ENCODE measurements at regions not wholly inside any gene's neighbourhood (a gene's known extent, or its start where the extent isn't known, plus 50 kb on each side); places are given as distances from the start of the nearest gene placed in this dataset.
"Not testable (repeated sequence)": the region's sequence is repeated elsewhere in the genome, so short reads cannot be mapped to it uniquely, and the experiment has no call there.

GRCh38 chr6:157727629-157728182 is 95.3 kb upstream of the SNX9 start:
- DNase-seq (ENCODE audit: low read depth) = no peak

DNA sequence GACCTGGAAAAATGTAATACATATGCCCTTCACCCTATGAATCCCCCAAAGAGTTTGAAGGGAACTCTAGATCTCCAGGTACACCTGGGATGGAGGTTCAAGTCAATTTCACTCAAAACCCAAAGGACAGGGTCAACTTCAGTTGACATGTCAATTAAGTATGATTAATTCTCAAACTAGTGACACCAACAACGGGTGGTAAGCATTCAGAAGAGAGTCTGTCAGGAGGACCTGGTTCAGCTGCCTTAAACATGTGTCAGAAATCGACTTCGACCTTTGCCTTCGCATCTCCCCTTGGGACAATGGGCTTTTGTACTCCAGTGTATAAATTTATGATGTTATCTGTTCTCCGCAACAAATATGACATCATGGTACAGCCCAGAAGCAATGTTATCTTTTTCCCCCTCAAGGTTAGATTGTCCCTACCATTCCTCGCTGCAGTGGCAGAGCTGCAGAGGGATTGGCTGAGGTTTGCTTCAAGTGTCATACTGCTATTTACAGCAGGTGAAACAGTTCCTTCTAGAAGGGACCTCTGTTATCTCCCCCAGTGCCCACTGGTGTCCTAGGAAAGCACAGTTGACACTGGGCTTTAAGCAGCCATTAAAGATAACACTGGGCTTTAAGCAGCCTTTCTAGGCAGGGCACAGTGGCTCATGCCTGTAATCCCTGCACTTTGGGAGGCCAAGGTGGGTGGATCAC is 94.7 kb upstream of the SNX9 start:
- DNase-seq (ENCODE audit: low read depth) = no peak

DNA sequence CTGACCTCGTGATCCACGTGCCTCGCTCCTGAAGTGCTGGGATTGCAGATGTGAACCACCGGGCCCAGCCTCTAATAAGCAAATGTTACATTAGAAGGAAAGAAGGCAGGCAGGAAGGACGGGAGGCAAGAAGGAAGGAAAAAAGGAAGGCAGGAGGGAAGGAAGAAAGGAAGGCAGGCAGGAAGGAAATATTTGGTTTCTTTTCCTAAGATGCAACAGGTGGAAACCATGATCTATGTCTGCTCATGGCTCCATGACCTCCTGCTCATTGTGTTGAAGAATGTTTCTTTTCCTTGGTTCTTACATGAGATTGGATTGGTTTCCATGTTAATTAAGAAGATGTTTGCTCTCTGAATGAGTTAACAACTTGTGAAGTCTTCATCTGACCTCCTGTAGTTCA is 91.8 kb upstream of the SNX9 start:
- DNase-seq (ENCODE audit: low read depth) = no peak

DNA sequence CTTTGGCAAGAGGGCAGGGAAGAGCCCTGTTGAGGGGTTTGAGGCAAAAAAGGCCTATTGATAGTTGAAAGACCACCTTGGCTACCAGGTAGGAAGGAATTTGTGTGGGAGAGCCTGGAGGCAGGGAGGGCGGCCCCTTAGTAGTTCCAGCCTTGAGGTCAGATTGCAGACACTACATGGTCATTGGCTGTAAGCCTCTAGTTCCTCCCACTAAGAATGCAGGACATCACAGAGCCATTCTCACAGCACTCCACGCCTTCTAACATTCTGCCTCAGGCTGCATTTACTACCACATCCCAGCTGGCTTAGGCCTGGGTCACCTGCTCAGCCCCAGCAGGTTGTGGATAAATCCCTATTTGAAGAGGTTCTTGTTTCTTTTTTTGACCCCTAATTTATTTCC is 91.0 kb upstream of the SNX9 start:
- DNase-seq (ENCODE audit: low read depth) = no peak

DNA sequence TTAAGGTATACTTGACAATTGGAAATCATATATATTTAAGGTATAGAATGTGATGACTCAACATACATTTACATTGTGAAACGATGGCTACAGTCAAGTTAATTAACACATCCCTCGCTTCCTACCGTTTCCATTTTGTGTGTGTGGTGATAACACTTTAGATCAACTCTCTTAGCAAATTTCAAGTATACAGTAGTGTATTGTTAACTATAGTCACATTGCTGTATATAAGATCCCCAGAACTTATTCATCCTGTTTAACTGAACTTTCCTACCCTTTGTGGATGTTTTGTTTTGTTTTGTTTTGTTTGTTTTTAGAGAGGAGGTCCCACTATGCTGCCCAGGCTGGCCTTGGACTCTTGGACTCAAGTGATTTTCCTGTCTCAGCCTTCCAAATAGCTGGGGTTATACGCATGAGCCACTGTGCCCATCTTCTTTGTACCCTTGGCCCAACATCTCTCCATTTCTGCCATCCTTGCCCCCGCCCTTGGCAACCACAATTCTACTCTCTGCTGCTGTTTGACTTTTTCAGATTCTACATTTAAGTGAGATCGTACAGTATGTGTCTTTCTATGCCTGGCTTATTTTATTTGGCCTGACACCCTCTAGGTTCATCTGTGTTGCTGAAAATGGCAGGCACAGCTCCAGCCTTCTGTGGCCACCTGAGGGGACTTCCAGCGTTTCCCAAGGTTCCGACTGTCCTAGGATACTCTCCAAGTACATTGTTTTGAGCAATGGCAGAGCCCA is 90.5 kb upstream of the SNX9 start:
- no peak for DNase-seq (ENCODE audit: low read depth)

GRCh38 chr6:157736555-157736954 is 86.5 kb upstream of the SNX9 start:
- not testable (repeated sequence) for DNase-seq (ENCODE audit: low read depth)

- no peak for DNase-seq (ENCODE audit: low read depth)
These were observed 81.6 kb upstream of the SNX9 start for GRCh38 chr6:157741321-157741947.

GRCh38 chr6:157741948-157742556 is 81.0 kb upstream of the SNX9 start:
- no peak for DNase-seq (ENCODE audit: low read depth)

DNA sequence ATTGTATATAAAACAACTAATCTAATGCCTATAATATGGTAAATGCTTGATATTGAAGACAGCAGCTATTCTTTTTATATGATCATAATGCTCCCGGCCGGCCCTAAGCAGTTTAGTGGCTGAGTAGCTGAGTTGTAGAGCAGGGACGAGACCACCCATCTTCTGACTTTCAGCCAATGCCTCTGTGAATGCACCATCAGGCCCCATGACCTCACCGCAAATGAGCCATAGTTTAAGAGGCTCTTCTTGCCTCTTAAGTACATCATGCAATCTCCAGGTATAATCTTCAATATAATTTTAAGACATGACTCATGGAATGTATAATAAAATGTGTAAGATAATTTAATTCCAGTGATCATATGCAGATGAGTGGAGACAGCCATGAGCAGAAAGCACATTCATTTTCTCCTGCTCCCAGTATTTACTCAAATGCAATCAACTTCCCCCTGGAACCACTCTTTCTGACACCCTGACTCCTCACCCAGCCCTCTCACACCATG is 78.9 kb upstream of the SNX9 start:
- DNase-seq (ENCODE audit: low read depth) = no peak

GRCh38 chr6:157746897-157747296 is 76.1 kb upstream of the SNX9 start:
- no peak for DNase-seq (ENCODE audit: low read depth)

- DNase-seq (ENCODE audit: low read depth) = no peak
These were observed 75.7 kb upstream of the SNX9 start for GRCh38 chr6:157747370-157747769.

DNA sequence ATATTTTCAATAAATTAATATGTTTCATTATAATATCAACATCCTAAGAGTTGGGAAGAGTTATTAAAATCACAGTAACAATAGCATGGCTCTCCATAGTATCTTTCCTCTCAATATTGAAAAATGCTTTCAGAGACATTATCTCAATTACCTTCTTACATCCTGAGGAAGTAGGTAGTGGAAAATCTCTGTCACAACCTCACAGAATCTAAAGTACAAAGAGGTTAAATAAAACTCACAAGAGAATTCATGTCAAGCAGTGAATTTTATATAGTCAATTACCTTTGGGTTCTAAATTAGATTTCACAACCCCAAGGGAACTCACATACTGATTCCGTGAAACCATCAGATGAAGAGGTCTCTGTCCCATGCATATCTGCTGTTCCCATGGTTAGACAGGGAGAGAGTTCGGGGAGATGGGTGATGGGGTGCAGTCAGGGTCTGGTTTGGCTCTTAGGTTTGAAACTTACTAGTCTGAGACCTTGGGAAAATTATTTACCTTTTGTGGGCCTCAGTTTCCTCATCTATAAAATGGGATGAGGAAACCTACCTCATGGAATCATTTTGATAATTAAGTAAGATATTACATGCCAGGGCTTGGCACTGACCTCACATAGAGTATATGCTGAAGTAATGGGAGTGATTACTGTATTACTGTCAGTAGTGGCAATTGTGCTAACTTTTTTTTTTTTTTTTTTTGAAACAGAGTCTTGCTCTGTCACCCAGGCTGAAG is 74.0 kb upstream of the SNX9 start:
- no peak for DNase-seq (ENCODE audit: low read depth)

DNA sequence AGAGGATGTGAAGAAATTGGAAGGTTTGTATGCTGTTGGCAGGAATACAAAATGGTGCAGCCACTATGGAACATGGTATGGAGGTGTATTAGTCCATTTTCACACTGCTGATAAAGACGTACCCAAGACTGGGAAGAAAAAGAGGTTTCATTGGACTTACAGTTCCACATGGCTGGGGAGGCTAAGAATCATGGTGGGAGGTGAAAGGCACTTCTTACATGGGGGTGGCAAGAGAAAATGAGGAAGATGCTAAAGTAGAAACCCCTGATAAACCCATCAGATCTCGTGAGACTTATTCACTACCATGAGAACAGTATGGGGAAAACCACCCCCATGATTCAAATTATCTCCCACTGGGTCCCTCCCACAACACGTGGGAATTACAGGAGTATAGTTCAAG is 72.1 kb upstream of the SNX9 start:
- not testable (repeated sequence) for DNase-seq (ENCODE audit: low read depth)

- no peak for DNase-seq (ENCODE audit: low read depth)
These were observed 71.4 kb upstream of the SNX9 start for GRCh38 chr6:157751547-157752200.

GRCh38 chr6:157752879-157753278 is 70.2 kb upstream of the SNX9 start:
- DNase-seq (ENCODE audit: low read depth) = not testable (repeated sequence)

- DNase-seq (ENCODE audit: low read depth) = no peak
These were observed 69.8 kb upstream of the SNX9 start for GRCh38 chr6:157753291-157753690.

GRCh38 chr6:157753801-157754200 is 69.2 kb upstream of the SNX9 start:
- DNase-seq (ENCODE audit: low read depth) = not testable (repeated sequence)

DNA sequence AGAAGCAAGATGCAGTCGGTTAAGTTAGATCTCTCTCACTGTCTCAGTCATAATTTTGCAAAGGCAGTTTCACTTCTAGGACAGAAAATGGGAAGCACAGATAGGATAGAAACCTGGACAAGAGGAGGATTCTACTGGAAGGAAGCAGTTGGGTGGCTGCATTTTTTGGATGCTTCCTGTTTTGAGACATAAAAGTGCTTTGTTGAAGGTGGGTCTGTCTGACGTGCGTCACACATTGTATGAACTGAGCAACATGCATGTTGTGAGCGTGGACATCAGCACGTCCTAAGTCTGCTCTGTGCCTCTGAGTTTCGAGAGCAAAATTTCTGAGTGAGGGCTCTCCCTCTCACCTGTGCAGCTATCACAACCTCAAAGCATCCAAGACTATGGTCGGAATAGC is 68.7 kb upstream of the SNX9 start:
- DNase-seq (ENCODE audit: low read depth) = no peak

DNA sequence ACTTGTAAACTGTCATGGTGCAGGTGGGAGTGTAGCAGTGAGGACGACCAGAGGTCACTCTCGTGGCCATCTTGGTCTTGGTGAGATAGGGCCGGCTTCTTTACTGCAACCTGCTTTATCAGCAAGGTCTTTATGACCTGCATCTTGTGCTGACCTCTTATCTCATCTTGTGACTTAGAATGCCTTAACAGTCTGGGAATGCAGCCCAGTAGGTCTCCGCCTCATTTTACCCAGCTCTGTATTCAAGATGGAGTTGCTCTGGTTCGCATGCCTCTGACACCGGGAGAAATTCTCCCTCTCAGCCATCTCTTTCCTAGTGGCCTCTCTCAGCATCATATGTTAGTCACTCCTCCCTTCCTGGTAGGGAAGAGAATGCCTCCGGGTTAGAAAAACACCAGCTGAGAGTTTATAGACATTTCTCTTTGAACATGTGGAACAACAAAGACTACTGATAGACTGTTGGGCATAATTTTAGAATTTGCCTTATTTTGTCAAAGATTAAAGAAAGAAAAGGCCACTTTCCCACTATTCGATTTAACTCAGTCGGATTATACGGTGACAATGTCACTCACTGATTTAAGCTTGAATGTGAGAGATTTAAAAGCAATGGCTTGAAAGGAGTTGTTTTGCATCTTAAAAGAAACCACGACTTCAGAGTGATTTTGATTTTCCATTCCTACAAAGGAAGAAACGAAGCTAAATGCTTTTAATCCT is 67.9 kb upstream of the SNX9 start:
- DNase-seq (ENCODE audit: low read depth) = no peak

- no peak for DNase-seq (ENCODE audit: low read depth)
These were observed 67.2 kb upstream of the SNX9 start for GRCh38 chr6:157755746-157756411.

Measured in stromal cell of bone marrow (primary cell).